ENCODE measurements at regions not wholly inside any gene's neighbourhood (a gene's known extent, or its start where the extent isn't known, plus 50 kb on each side); places are given as distances from the start of the nearest gene placed in this dataset.

DNA sequence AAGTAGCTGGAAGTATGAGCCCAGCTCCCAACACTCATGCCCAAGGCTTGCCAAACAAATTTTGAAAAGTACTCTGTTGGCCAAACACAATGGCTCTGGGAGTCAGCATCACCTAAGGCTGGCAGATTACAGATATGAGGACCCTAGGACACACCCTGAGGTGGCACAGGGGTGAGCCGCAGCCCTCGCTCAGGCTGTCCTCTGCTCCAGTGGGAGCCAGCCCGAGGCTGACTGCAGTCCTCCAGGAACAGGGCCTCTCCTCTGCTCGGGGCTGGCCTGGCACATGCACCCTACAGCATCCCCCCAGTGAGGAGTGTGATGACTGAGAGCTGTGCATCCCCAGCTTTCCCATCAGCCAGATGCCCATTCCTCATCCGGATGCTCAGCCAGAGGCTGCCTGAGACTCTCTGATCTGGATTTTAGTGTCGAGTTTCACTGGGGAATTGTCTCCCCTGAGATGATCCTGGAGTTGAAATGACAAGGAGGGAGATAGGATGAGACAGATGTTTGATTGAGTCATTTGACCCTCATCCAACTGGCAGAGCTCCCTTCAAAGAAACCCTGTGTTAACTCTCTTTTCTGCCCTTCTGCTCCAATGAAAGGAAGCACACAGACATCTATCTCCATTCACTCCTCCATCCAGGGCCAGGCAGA lies 269.3 kb upstream of the NCKAP5 start:
- TF ChIP-seq CTCF (IDR thresholded peaks at IDR 0.05; ENCODE audit: insufficient read depth, low read length) = no peak
- peak; percentile 54 for DNase-seq (ENCODE audit: low read depth)

GRCh38 chr2:133838642-133839365 lies 270.5 kb upstream of the NCKAP5 start:
- TF ChIP-seq CTCF (IDR thresholded peaks at IDR 0.05; ENCODE audit: insufficient read depth, low read length) = no peak
- no peak overlapping the region for H3K4me3 ChIP-seq (ENCODE audit: low read depth, low read length)
- DNase-seq (ENCODE audit: low read depth) = no peak

More for the DNA sequence above, 269.3 kb upstream of the NCKAP5 start:
- no peak overlapping the region for H3K4me3 ChIP-seq (ENCODE audit: low read depth, low read length)

GRCh38 chr2:133839677-133840076 lies 271.4 kb upstream of the NCKAP5 start:
- DNase-seq (ENCODE audit: low read depth) = no peak
- no peak overlapping the region for H3K4me3 ChIP-seq (ENCODE audit: low read depth, low read length)
- no peak for TF ChIP-seq CTCF (IDR thresholded peaks at IDR 0.05; ENCODE audit: insufficient read depth, low read length)

GRCh38 chr2:133840761-133841160 lies 272.5 kb upstream of the NCKAP5 start:
- no peak overlapping the region for H3K4me3 ChIP-seq (ENCODE audit: low read depth, low read length)
- no peak for TF ChIP-seq CTCF (IDR thresholded peaks at IDR 0.05; ENCODE audit: insufficient read depth, low read length)

GRCh38 chr2:133841900-133842299 lies 273.6 kb upstream of the NCKAP5 start:
- H3K4me3 ChIP-seq (ENCODE audit: low read depth, low read length) = no peak overlapping the region
- peak; percentile 99 for DNase-seq (ENCODE audit: low read depth)
- no peak for TF ChIP-seq CTCF (IDR thresholded peaks at IDR 0.05; ENCODE audit: insufficient read depth, low read length)

More at GRCh38 chr2:133840761-133841160, 272.5 kb upstream of the NCKAP5 start:
- no peak for DNase-seq (ENCODE audit: low read depth)

DNA sequence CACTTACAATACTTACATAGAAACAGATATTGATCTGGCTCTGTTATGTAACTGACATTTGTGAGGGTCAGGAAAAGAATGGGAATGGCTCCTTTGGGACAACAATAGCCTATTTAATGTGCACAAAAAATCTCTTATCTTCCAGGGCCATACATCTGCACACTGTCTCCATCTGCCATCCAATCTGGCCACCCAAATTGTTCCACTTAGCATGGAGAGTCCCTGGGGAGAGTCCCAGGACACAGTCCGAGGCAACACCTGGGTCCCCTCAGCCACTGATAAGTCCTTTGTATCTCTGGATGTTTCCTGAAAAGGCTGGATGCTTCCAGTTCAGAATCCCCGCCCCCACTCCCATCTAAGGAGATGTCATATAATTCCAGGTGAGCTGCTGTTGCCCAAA lies 274.2 kb upstream of the NCKAP5 start:
- no peak for DNase-seq (ENCODE audit: low read depth)
- no peak for TF ChIP-seq CTCF (IDR thresholded peaks at IDR 0.05; ENCODE audit: insufficient read depth, low read length)
- H3K4me3 ChIP-seq (ENCODE audit: low read depth, low read length) = no peak overlapping the region
